Body of pancreas (tissue), 4 donors: ENCODE measurements at regions not wholly inside any gene's neighbourhood (a gene's known extent, or its start where the extent isn't known, plus 50 kb on each side); places are given as distances from the start of the nearest gene placed in this dataset.

Experiments used
- ATAC-seq: fragments of 150-250 bp; one replicate; pipeline ENCODE4 v1.9.1; 2016
- DNase-seq, 4 donors: peaks; one replicate each; pipeline ENCODE4 v3.0.0-alpha.2; 2019
- H3K27ac ChIP-seq, 4 donors: fragments of 200-600 bp; sonication (generic); 1 replicate in 3 of 4; 2 replicates in 1 of 4; pipeline versions ENCODE4 v1.5.1 to v1.6.1; 2016 to 2019; ENCODE audit warnings: mild to moderate bottlenecking in 1 of 4, mixed read lengths in 1 of 4, moderate library complexity in 1 of 4
- H3K27me3 ChIP-seq, 2 donors: fragments of 200-600 bp; sonication (generic); one replicate each; pipeline ENCODE4 v1.6.0; 2016; ENCODE audit warnings: mild to moderate bottlenecking in 1 of 2
- H3K36me3 ChIP-seq, 2 donors: fragments of 200-600 bp; sonication (generic); replicated peaks in 1 of 2; 2 replicates each; pipeline ENCODE4 v1.5.1; 2016; ENCODE audit warnings: low read depth in 2 of 2; ENCODE audit not compliant: insufficient read depth in 1 of 2
- H3K4me1 ChIP-seq: fragments of 200-600 bp; sonication (generic); one replicate; pipeline ENCODE4 v1.6.0; 2016
- H3K4me3 ChIP-seq, 2 donors: fragments of 200-600 bp; sonication (generic); 1 replicate in 1 of 2; 2 replicates in 1 of 2; pipeline ENCODE4 v1.5.1; 2016 to 2019
- H3K9me3 ChIP-seq, 3 donors: fragments of 200-600 bp; sonication (generic); 1 replicate in 2 of 3; 2 replicates in 1 of 3; pipeline ENCODE4 v1.5.1; 2016
- POLR2A ChIP-seq, 3 donors: fragments of 450-650 bp; IDR thresholded peaks; one replicate each; pipeline ENCODE4 v1.6.1; 2016; ENCODE audit warnings: antibody characterized with exemption in 3 of 3, mild to moderate bottlenecking in 2 of 3
- WGBS, 2 donors: methylation state at CpG; one replicate each; pipeline ENCODE4 v1.1.5; 2017; 5-methylcytosine and 5-hydroxymethylcytosine counted together
- intact Hi-C: fragments of 100-400 bp; cut with DNase I; formaldehyde crosslinking; loops from one replicate; pipeline ENCODE4 v1.15.1; 2023
- TF ChIP-seq, protein P1 (sequence below), 7 experiments: fragments of 450-650 bp in 4 of 7; fragments of 200-600 bp in 3 of 7; sonication (generic) in 3 of 7; IDR thresholded peaks; one replicate each; pipeline ENCODE4 v1.5.1; 2016 to 2019; ENCODE audit warnings: antibody characterized with exemption in 7 of 7

DNA sequence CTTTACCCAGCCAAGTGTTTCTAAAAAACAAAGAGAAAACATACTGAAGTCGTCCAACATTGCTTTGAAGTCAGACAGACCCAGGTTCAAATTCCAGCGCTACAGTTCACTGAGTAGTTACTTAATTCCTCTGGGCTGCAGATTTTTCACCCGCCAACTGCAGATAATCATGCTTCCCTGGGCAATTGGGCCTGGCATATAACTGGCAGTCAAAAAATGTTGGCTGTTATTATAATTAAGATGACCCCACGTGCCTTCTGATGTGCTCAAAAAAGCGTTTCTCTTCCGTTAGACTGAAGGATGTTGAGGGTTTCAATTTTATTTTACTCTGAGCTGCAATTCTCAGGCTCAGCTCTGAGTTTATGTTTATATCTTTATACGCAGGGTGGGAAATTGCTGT is 156.1 kb upstream of the CITED2 start:
- no peak for ATAC-seq
- Histone ChIP-seq H3K36me3 (no peaks in the 10 kb centered on the region), H3K4me3 (no peak overlapping the region), H3K27ac (no peak overlapping the region), H3K27me3 (no peaks in the 10 kb centered on the region), H3K4me1 (peaks cover 29% of the 10 kb centered on the region), H3K9me3 (no peaks in the 10 kb centered on the region)
- TF ChIP-seq POLR2A (IDR thresholded peaks at IDR 0.05): no peak
- TF ChIP-seq, protein P1, sequence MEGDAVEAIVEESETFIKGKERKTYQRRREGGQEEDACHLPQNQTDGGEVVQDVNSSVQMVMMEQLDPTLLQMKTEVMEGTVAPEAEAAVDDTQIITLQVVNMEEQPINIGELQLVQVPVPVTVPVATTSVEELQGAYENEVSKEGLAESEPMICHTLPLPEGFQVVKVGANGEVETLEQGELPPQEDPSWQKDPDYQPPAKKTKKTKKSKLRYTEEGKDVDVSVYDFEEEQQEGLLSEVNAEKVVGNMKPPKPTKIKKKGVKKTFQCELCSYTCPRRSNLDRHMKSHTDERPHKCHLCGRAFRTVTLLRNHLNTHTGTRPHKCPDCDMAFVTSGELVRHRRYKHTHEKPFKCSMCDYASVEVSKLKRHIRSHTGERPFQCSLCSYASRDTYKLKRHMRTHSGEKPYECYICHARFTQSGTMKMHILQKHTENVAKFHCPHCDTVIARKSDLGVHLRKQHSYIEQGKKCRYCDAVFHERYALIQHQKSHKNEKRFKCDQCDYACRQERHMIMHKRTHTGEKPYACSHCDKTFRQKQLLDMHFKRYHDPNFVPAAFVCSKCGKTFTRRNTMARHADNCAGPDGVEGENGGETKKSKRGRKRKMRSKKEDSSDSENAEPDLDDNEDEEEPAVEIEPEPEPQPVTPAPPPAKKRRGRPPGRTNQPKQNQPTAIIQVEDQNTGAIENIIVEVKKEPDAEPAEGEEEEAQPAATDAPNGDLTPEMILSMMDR (IDR thresholded peaks at IDR 0.05): no peak
- DNase-seq: no peak
- intact Hi-C loops: no loop called here
- 87 to 91% methylated on average over 7 of the region's 7 CpGs for WGBS, 2 donors

DNA sequence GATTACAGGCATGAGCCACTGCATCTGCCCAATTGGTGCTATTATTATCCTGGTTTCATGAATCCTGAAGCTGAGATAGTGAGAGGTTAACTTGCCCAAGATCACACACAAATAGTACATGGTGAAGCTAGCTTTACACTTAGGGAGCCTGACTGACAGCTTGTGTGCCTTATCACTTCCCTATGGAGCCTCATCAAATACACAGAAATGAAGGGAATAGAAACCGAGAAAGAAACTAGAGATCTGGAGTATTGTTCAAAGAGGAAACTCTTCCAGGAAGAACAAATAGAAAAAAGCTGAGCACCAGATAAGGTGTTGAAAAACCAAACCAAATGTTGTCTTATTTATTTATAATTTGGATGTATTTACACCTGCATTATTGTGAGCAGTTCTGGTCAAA is 155.0 kb upstream of the CITED2 start:
- intact Hi-C loops: no loop called here
- Histone ChIP-seq H3K4me1 (peaks cover 20% of the 10 kb centered on the region), H3K4me3 (no peak overlapping the region), H3K27ac (no peak overlapping the region), H3K27me3 (no peaks in the 10 kb centered on the region), H3K9me3 (no peaks in the 10 kb centered on the region), H3K36me3 (no peaks in the 10 kb centered on the region)
- WGBS, 2 donors: 37 to 42% methylated on average over 1 of the region's 1 CpG
- ATAC-seq: no peak
- DNase-seq: no peak
- no peak for TF ChIP-seq POLR2A (IDR thresholded peaks at IDR 0.05)
- TF ChIP-seq, protein P1 (IDR thresholded peaks at IDR 0.05): no peak

DNA sequence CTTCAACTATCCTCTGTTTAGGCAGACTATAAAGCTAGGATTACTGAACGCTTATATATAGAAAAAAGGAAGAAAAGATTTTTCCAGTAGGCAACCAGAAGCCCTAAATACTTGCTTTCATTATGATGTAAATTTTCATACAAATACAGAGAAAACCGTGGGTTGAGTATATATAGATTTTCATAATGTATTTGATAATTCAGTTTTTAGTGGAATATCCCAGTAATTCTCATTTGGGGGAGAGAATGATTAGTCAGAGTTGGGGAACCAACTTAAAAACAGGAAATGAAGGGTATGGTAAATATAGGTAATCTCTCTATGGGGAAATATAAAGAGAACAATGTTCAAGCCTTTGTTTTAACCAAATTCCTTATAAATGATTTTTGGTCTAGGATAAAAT is 154.0 kb upstream of the CITED2 start:
- peaks cover 10% of the 10 kb centered on the region for H3K4me1 ChIP-seq
- H3K27me3 ChIP-seq: no peaks in the 10 kb centered on the region
- WGBS, 2 donors: 74 to 88% methylated on average over 2 of the region's 2 CpGs
- ATAC-seq (no peak), DNase-seq (no peak)
- intact Hi-C loops: no loop called here
- H3K27ac ChIP-seq: no peak overlapping the region
- H3K36me3 ChIP-seq: no peaks in the 10 kb centered on the region
- H3K4me3 ChIP-seq: no peak overlapping the region
- TF ChIP-seq POLR2A (IDR thresholded peaks at IDR 0.05): no peak
- TF ChIP-seq, protein P1 (IDR thresholded peaks at IDR 0.05): no peak
- no peaks in the 10 kb centered on the region for H3K9me3 ChIP-seq

DNA sequence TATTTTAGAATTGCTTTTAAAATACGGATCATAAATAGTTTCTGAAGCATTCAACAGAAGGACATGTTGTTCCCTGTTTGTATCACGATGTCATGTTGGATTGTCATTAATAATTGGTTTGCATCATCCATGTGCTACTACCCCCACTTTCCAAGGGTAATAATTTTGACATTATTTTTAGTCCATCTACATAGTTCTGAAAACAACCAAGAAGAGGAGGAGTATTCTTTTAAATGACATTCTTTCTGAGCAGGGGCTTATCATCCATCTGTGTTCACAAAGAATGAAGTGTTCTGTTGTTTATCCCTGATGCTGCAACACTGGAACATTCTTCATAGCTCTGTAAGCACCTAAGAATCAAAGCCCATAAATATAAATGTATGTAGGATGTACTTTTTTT is 151.0 kb upstream of the CITED2 start:
- Histone ChIP-seq H3K27me3 (no peaks in the 10 kb centered on the region), H3K9me3 (no peaks in the 10 kb centered on the region), H3K36me3 (no peaks in the 10 kb centered on the region), H3K27ac (no peak overlapping the region), H3K4me1 (no peaks in the 10 kb centered on the region), H3K4me3 (no peak overlapping the region)
- intact Hi-C loops: no loop called here
- ATAC-seq (no peak), DNase-seq (no peak)
- TF ChIP-seq POLR2A (IDR thresholded peaks at IDR 0.05): no peak
- TF ChIP-seq, protein P1 (IDR thresholded peaks at IDR 0.05): no peak
- WGBS, 2 donors: 60 to 74% methylated on average over 2 of the region's 2 CpGs

DNA sequence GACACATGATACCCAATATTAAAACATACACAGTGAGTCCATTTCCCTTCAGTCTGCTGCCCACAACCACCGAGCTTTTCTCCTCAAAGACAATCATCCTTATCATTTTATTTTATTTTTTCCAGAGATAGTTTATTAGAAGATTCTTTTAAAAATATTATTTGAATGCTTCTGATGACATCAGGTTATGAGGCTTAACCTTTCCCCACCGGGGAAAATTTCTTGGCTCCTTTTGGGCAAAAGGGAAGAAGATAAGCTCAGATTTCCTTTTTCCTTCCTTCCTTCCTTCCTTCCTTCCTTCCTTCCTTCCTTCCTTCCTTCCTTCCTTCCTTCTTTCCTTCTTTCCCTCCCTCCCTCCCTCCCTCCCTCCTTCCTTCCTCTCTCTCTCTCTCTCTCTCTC is 149.5 kb upstream of the CITED2 start:
- H3K4me3 ChIP-seq: no peak overlapping the region
- intact Hi-C loops: no loop called here
- no peaks in the 10 kb centered on the region for H3K36me3 ChIP-seq
- WGBS, 2 donors: 91 to 93% methylated on average over 2 of the region's 2 CpGs
- TF ChIP-seq, protein P1 (IDR thresholded peaks at IDR 0.05): no peak
- TF ChIP-seq POLR2A (IDR thresholded peaks at IDR 0.05): no peak
- no peak for DNase-seq
- no peak overlapping the region for H3K27ac ChIP-seq
- no peaks in the 10 kb centered on the region for H3K27me3 ChIP-seq
- ATAC-seq: no peak
- H3K9me3 ChIP-seq: no peaks in the 10 kb centered on the region
- H3K4me1 ChIP-seq: no peaks in the 10 kb centered on the region
